Astrocyte (in vitro differentiated cells and primary cell): ENCODE measurements at regions not wholly inside any gene's neighbourhood (a gene's known extent, or its start where the extent isn't known, plus 50 kb on each side); places are given as distances from the start of the nearest gene placed in this dataset.

Experiments used
- DNase-seq: peaks from one replicate; pipeline ENCODE4 v3.0.0-alpha.2; 2010; ENCODE audit warnings: low read depth
- FAIRE-seq: peaks from 2 replicates; lab custom pipeline; 2011; peaks lifted over from hg19 to GRCh38; lab: Jason Lieb, UNC
- H2AFZ ChIP-seq: 2 replicates; pipeline ENCODE4 v1.6.0; 2012; ENCODE audit warnings: low read depth, low read length, inconsistent platforms
- H3K27ac ChIP-seq: 2 replicates; pipeline ENCODE4 v1.5.1; 2011; ENCODE audit warnings: low read depth, low read length, inconsistent platforms
- H3K27me3 ChIP-seq: 2 replicates; pipeline ENCODE4 v1.6.0; 2011; ENCODE audit warnings: low read length, inconsistent platforms; ENCODE audit not compliant: insufficient read depth
- H3K36me3 ChIP-seq: 2 replicates; pipeline ENCODE4 v1.5.1; 2011; ENCODE audit warnings: low read length, inconsistent platforms; ENCODE audit not compliant: insufficient read depth
- H3K4me1 ChIP-seq: 2 replicates; pipeline ENCODE4 v1.5.1; 2011; ENCODE audit warnings: low read length, inconsistent platforms; ENCODE audit not compliant: insufficient read depth
- H3K4me2 ChIP-seq: 2 replicates; pipeline ENCODE4 v1.6.0; 2012; ENCODE audit warnings: low read length, inconsistent platforms
- H3K4me3 ChIP-seq: 2 replicates; pipeline ENCODE4 v1.5.1; 2011; ENCODE audit warnings: low read depth, mild to moderate bottlenecking, low read length, inconsistent platforms; ENCODE audit not compliant: insufficient read depth
- H3K79me2 ChIP-seq: 2 replicates; pipeline ENCODE4 v1.6.0; 2012; ENCODE audit warnings: mild to moderate bottlenecking, low read length, inconsistent platforms; ENCODE audit not compliant: insufficient read depth
- H3K9ac ChIP-seq: 2 replicates; pipeline ENCODE4 v1.6.0; 2012; ENCODE audit warnings: mild to moderate bottlenecking, low read length, inconsistent platforms
- H3K9me3 ChIP-seq: 2 replicates; pipeline ENCODE4 v1.5.1; 2012; ENCODE audit warnings: low read depth, mild to moderate bottlenecking, low read length, inconsistent platforms; ENCODE audit not compliant: insufficient read depth
- H4K20me1 ChIP-seq: 2 replicates; pipeline ENCODE4 v1.6.0; 2012; ENCODE audit warnings: low read length, inconsistent platforms; ENCODE audit not compliant: insufficient read depth
- H3K27ac Mint-ChIP-seq: one replicate; pipeline ENCODE4 v1.8.0; 2021; ENCODE audit warnings: mild to moderate bottlenecking, mixed read lengths; ENCODE audit not compliant: unreplicated experiment
- H3K27me3 Mint-ChIP-seq: one replicate; pipeline ENCODE4 v1.8.0; 2021; ENCODE audit warnings: low read depth, mixed read lengths; ENCODE audit not compliant: unreplicated experiment
- H3K36me3 Mint-ChIP-seq: one replicate; pipeline ENCODE4 v1.8.0; 2021; ENCODE audit warnings: low read depth, mixed read lengths; ENCODE audit not compliant: unreplicated experiment
- H3K4me1 Mint-ChIP-seq: one replicate; pipeline ENCODE4 v1.8.0; 2021; ENCODE audit warnings: low read depth, mixed read lengths; ENCODE audit not compliant: unreplicated experiment
- H3K4me3 Mint-ChIP-seq: one replicate; pipeline ENCODE4 v1.8.0; 2021; ENCODE audit warnings: mild to moderate bottlenecking, moderate library complexity, mixed read lengths; ENCODE audit not compliant: unreplicated experiment
- H3K9me3 Mint-ChIP-seq: one replicate; pipeline ENCODE4 v1.8.0; 2021; ENCODE audit warnings: mild to moderate bottlenecking, mixed read lengths; ENCODE audit not compliant: unreplicated experiment
- CTCF ChIP-seq: IDR thresholded peaks from 2 replicates; pipeline ENCODE4 v1.5.1; 2011; ENCODE audit warnings: low read depth, mild to moderate bottlenecking, inconsistent platforms, low read length, moderate library complexity; ENCODE audit not compliant: insufficient read depth
- EZH2 ChIP-seq: IDR thresholded peaks from 2 replicates; pipeline ENCODE4 v1.6.1; 2012; ENCODE audit warnings: mild to moderate bottlenecking, low read length, inconsistent platforms; ENCODE audit not compliant: insufficient read depth

- TF ChIP-seq CTCF (no peak), EZH2 (no peak)
- H2AFZ ChIP-seq = no peak overlapping the region
- no peak overlapping the region for H3K27ac ChIP-seq
- no peaks in the 10 kb centered on the region for H3K79me2 ChIP-seq
- H4K20me1 ChIP-seq = no peaks in the 10 kb centered on the region
- FAIRE-seq = no peak
- H3K36me3 ChIP-seq = no peaks in the 10 kb centered on the region
- peaks cover 11% of the 10 kb centered on the region for H3K4me1 ChIP-seq
- Mint-ChIP-seq H3K4me1 (peaks cover 21% of the 10 kb centered on the region), H3K36me3 (no peaks in the 10 kb centered on the region), H3K9me3 (no peaks in the 10 kb centered on the region), H3K4me3 (no peak overlapping the region), H3K27me3 (no peaks in the 10 kb centered on the region), H3K27ac (no peak overlapping the region)
- H3K9me3 ChIP-seq = no peaks in the 10 kb centered on the region
- peaks cover 30% of the 10 kb centered on the region for H3K27me3 ChIP-seq
- H3K4me3 ChIP-seq = no peak overlapping the region
- H3K9ac ChIP-seq = no peak overlapping the region
- no peak for DNase-seq
- no peak overlapping the region for H3K4me2 ChIP-seq
Measured at GRCh38 chr1:228830185-228830953, 95.1 kb downstream of the RHOU start.

GRCh38 chr1:228830954-228831481, 95.7 kb downstream of the RHOU start:
- Mint-ChIP-seq H3K36me3 (no peaks in the 10 kb centered on the region), H3K27me3 (peaks cover 3% of the 10 kb centered on the region), H3K27ac (peak overlapping the region; percentile 77), H3K9me3 (no peaks in the 10 kb centered on the region), H3K4me3 (no peak overlapping the region), H3K4me1 (peaks cover 20% of the 10 kb centered on the region)
- Histone ChIP-seq H3K36me3 (no peaks in the 10 kb centered on the region), H3K4me2 (peak overlapping the region; percentile 13), H3K4me3 (no peak overlapping the region), H2AFZ (no peak overlapping the region), H3K27me3 (peaks cover 30% of the 10 kb centered on the region), H3K27ac (no peak overlapping the region), H4K20me1 (no peaks in the 10 kb centered on the region), H3K4me1 (peaks cover 11% of the 10 kb centered on the region), H3K9me3 (no peaks in the 10 kb centered on the region), H3K9ac (no peak overlapping the region), H3K79me2 (no peaks in the 10 kb centered on the region)
- DNase-seq = peak; percentile 79
- TF ChIP-seq CTCF (no peak), EZH2 (no peak)
- no peak for FAIRE-seq
